ENCODE measurements at regions not wholly inside any gene's neighbourhood (a gene's known extent, or its start where the extent isn't known, plus 50 kb on each side); places are given as distances from the start of the nearest gene placed in this dataset.

- Histone ChIP-seq H3K27ac (no peak overlapping the region), H3K9me3 (ENCODE audit: low read depth) (no peaks in the 10 kb centered on the region), H2AFZ (no peak overlapping the region), H3K4me3 (no peak overlapping the region), H3K79me2 (ENCODE audit: insufficient read depth) (no peaks in the 10 kb centered on the region), H3F3A (ENCODE audit: insufficient read depth) (no peaks in the 10 kb centered on the region), H3K9me2 (ENCODE audit: insufficient read depth) (no peaks in the 10 kb centered on the region), H3K4me1 (ENCODE audit: insufficient read depth) (no peaks in the 10 kb centered on the region), H4K20me1 (ENCODE audit: insufficient read depth) (no peaks in the 10 kb centered on the region), H3K27me3 (replicated peaks; ENCODE audit: insufficient read depth) (peaks cover 13% of the 10 kb centered on the region; the same call in 1 of the 2 replicates), H3K4me2 (ENCODE audit: unreplicated experiment) (no peak overlapping the region), H3K9ac (no peak overlapping the region), H3K36me3 (ENCODE audit: low read depth) (no peaks in the 10 kb centered on the region)
- in situ Hi-C loops (cut with MboI), result no loop called here
- TF ChIP-seq EZH2 (IDR thresholded peaks at IDR 0.05; ENCODE audit: insufficient read depth, poor library complexity, severe bottlenecking), result no peak
- TF ChIP-seq EZH2phosphoT487 (IDR thresholded peaks at IDR 0.05; ENCODE audit: insufficient read depth, low read depth), result no peak
- DNase-seq, result no peak
- 64 to 86% methylated on average over 1 of the region's 1 CpG for WGBS, 2 experiments (ENCODE audit: low coverage in 1 of 2, low lambda C conversion rate in 2 of 2, missing lambda C conversion rate in 2 of 2)
Measured at GRCh38 chr5:174601946-174602345, 122.4 kb upstream of the MSX2 start.

DNA sequence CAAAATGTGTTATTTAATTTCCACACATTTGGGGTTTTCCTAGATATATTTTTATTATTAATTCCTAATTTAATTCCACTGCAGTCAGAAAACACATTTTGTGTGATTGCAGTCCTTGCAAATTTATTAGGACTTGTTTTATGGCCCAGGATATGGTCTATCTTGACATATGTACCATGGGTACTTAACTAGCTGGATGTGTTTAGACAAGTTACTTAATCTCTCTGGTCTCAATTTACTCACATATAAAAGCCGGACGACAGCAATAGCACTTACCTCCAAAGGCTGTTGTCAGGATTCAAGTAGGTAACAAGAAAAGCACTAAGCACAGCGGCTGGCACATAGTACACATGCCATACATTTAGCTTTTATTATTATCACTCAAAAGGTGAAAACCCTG lies 118.2 kb upstream of the MSX2 start:
- 34 to 56% methylated on average over 3 of the region's 3 CpGs for WGBS, 2 experiments (ENCODE audit: low coverage in 1 of 2, low lambda C conversion rate in 2 of 2, missing lambda C conversion rate in 2 of 2)
- in situ Hi-C loops (cut with MboI), result no loop called here
- Histone ChIP-seq H3K36me3 (ENCODE audit: low read depth) (no peaks in the 10 kb centered on the region), H3K79me2 (ENCODE audit: insufficient read depth) (no peaks in the 10 kb centered on the region), H3K4me3 (no peak overlapping the region), H3K4me1 (ENCODE audit: insufficient read depth) (no peaks in the 10 kb centered on the region), H4K20me1 (ENCODE audit: insufficient read depth) (no peaks in the 10 kb centered on the region), H3K27ac (no peak overlapping the region), H2AFZ (no peak overlapping the region), H3K9me3 (ENCODE audit: low read depth) (no peaks in the 10 kb centered on the region), H3K9ac (no peak overlapping the region), H3K9me2 (ENCODE audit: insufficient read depth) (no peaks in the 10 kb centered on the region), H3K4me2 (ENCODE audit: unreplicated experiment) (no peak overlapping the region), H3K27me3 (replicated peaks; ENCODE audit: insufficient read depth) (peaks cover 13% of the 10 kb centered on the region; the same call in 1 of the 2 replicates), H3F3A (ENCODE audit: insufficient read depth) (no peaks in the 10 kb centered on the region)
- TF ChIP-seq EZH2phosphoT487 (IDR thresholded peaks at IDR 0.05; ENCODE audit: insufficient read depth, low read depth) (no peak), EZH2 (IDR thresholded peaks at IDR 0.05; ENCODE audit: insufficient read depth, poor library complexity, severe bottlenecking) (no peak)
- DNase-seq, result no peak

DNA sequence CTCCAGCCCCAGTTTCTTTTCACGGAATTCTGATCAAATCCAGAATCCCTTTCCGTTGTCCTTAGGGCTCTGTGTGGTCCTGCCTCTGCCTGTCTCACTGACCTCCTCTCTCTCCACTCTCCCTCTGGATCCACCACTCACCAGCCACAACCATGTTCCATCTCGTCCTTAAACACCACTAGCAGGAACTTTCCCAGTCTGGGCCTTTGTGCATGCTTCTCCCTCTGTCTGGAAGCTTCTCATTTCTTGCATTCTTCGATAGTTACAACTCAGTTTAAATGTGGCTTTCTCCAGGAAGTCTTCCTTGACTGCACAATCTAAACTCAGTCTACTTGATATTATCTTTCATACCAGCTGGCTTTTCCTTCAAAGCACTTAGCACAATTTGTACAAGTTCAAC lies 117.7 kb upstream of the MSX2 start:
- Histone ChIP-seq H3K79me2 (ENCODE audit: insufficient read depth) (no peaks in the 10 kb centered on the region), H4K20me1 (ENCODE audit: insufficient read depth) (no peaks in the 10 kb centered on the region), H3K27me3 (replicated peaks; ENCODE audit: insufficient read depth) (peaks cover 13% of the 10 kb centered on the region; the same call in 1 of the 2 replicates), H3K36me3 (ENCODE audit: low read depth) (no peaks in the 10 kb centered on the region), H2AFZ (no peak overlapping the region), H3F3A (ENCODE audit: insufficient read depth) (no peaks in the 10 kb centered on the region), H3K4me2 (ENCODE audit: unreplicated experiment) (no peak overlapping the region), H3K27ac (no peak overlapping the region), H3K9me3 (ENCODE audit: low read depth) (no peaks in the 10 kb centered on the region), H3K4me3 (no peak overlapping the region), H3K9me2 (ENCODE audit: insufficient read depth) (no peaks in the 10 kb centered on the region), H3K9ac (no peak overlapping the region), H3K4me1 (ENCODE audit: insufficient read depth) (no peaks in the 10 kb centered on the region)
- in situ Hi-C loops (cut with MboI), result no loop called here
- TF ChIP-seq EZH2 (IDR thresholded peaks at IDR 0.05; ENCODE audit: insufficient read depth, poor library complexity, severe bottlenecking), result no peak
- no peak for TF ChIP-seq EZH2phosphoT487 (IDR thresholded peaks at IDR 0.05; ENCODE audit: insufficient read depth, low read depth)
- 3 to 6% methylated on average over 4 of the region's 4 CpGs for WGBS, 2 experiments (ENCODE audit: low coverage in 1 of 2, low lambda C conversion rate in 2 of 2, missing lambda C conversion rate in 2 of 2)
- no peak for DNase-seq

DNA sequence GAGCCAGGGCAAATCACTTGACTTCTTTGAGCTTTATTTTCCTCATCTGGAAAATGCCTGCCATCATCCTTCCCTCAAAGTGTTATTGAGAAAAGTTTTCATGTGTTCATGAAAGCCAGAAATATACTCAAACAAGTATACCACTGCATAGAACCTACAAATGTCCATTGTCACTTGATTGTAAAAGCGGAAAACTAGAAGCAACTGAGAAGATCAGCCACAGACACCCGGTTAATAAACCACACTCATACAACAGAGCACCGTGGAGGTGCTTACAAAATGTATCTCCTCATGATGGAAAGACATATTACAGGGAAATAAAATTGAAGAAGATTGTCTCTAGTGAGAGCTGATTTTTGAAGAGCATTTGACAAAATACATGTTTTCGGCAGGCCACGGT lies 117.2 kb upstream of the MSX2 start:
- no peaks in the 10 kb centered on the region for H3K4me1 ChIP-seq (ENCODE audit: insufficient read depth)

GRCh38 chr5:174607916-174608315 lies 116.5 kb upstream of the MSX2 start:
- Histone ChIP-seq H3K36me3 (ENCODE audit: low read depth) (no peaks in the 10 kb centered on the region), H3K9me2 (ENCODE audit: insufficient read depth) (no peaks in the 10 kb centered on the region), H3K4me2 (ENCODE audit: unreplicated experiment) (no peak overlapping the region), H4K20me1 (ENCODE audit: insufficient read depth) (no peaks in the 10 kb centered on the region), H2AFZ (no peak overlapping the region), H3K27ac (no peak overlapping the region), H3K4me1 (ENCODE audit: insufficient read depth) (no peaks in the 10 kb centered on the region), H3K4me3 (no peak overlapping the region), H3K9ac (no peak overlapping the region), H3K9me3 (ENCODE audit: low read depth) (no peaks in the 10 kb centered on the region), H3F3A (ENCODE audit: insufficient read depth) (no peaks in the 10 kb centered on the region), H3K27me3 (replicated peaks; ENCODE audit: insufficient read depth) (peaks cover 13% of the 10 kb centered on the region; the same call in 1 of the 2 replicates), H3K79me2 (ENCODE audit: insufficient read depth) (no peaks in the 10 kb centered on the region)
- WGBS, 2 experiments (ENCODE audit: low coverage in 1 of 2, low lambda C conversion rate in 2 of 2, missing lambda C conversion rate in 2 of 2), result 36 to 50% methylated on average over 9 of the region's 9 CpGs
- TF ChIP-seq EZH2 (IDR thresholded peaks at IDR 0.05; ENCODE audit: insufficient read depth, poor library complexity, severe bottlenecking) (no peak), EZH2phosphoT487 (IDR thresholded peaks at IDR 0.05; ENCODE audit: insufficient read depth, low read depth) (no peak)
- no peak for DNase-seq
- in situ Hi-C loops (cut with MboI), result no loop called here

More for the DNA sequence above, 117.2 kb upstream of the MSX2 start:
- Histone ChIP-seq H3K36me3 (ENCODE audit: low read depth) (no peaks in the 10 kb centered on the region), H3F3A (ENCODE audit: insufficient read depth) (no peaks in the 10 kb centered on the region), H3K79me2 (ENCODE audit: insufficient read depth) (no peaks in the 10 kb centered on the region), H3K4me3 (no peak overlapping the region), H3K27me3 (replicated peaks; ENCODE audit: insufficient read depth) (peaks cover 13% of the 10 kb centered on the region; the same call in 1 of the 2 replicates), H3K9me2 (ENCODE audit: insufficient read depth) (no peaks in the 10 kb centered on the region), H3K9ac (no peak overlapping the region), H3K27ac (no peak overlapping the region), H2AFZ (no peak overlapping the region), H3K9me3 (ENCODE audit: low read depth) (no peaks in the 10 kb centered on the region), H4K20me1 (ENCODE audit: insufficient read depth) (no peaks in the 10 kb centered on the region), H3K4me2 (ENCODE audit: unreplicated experiment) (no peak overlapping the region)
- DNase-seq, result no peak
- 43 to 54% methylated on average over 5 of the region's 5 CpGs for WGBS, 2 experiments (ENCODE audit: low coverage in 1 of 2, low lambda C conversion rate in 2 of 2, missing lambda C conversion rate in 2 of 2)
- in situ Hi-C loops (cut with MboI), result no loop called here
- TF ChIP-seq EZH2 (IDR thresholded peaks at IDR 0.05; ENCODE audit: insufficient read depth, poor library complexity, severe bottlenecking) (no peak), EZH2phosphoT487 (IDR thresholded peaks at IDR 0.05; ENCODE audit: insufficient read depth, low read depth) (no peak)
